ENCODE measurements at regions not wholly inside any gene's neighbourhood (a gene's known extent, or its start where the extent isn't known, plus 50 kb on each side); places are given as distances from the start of the nearest gene placed in this dataset.
A peak's percentile ranks its signal among the peaks of the same experiment; 100 is the strongest.

DNA sequence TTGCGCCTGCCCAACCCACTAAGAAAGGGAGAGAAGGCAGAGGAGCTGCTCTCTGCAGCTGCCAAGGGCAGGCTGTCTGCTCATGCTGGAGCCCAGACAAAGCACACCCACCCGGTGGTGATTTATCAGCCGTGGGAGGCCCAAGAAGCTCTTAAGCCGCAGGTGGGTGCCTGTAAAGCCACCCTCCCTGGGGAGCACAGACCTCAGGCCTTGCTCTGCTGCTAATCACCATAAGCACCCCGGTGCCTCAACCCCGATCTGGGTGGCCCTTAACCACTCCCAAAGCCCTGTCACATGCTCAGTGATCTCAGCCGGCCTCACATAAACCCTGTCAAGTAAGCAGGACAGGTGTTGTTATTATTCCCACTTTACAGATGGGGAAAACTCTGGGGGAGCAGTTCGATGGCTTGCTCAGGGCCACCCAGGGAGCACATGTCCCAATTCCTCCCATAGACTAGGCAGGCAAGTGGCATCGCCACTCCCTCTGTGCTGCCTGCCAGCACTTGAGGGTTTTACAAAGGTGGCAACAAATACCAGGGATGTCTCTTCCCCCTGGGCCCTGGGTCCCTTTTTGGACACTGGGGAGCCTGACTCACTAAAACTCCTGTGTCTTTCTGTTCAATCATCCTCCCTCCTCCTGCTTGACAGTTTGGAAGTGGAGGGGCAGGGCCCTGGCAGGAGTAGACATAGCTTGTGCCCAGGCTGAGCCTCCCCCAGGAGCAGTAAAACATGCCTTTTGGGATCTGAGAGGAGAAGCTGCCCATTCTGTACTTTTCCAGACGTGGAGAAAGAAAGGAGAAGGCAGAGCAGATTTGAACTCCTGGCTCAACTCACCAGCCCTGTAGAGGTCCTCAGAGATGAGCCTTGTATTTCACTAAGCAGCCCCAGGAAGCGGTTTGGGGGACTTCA is 299.3 kb downstream of the SOX9 start:
- Histone ChIP-seq H3K27me3 (no peaks in the 10 kb centered on the region), H3K4me1 (peaks cover 0 to 34% (median 6%) of the 10 kb centered on the region in 4 donors), H3K27ac (peak overlapping the region in 2 of 4 donors; percentile 16 to 42), H3K36me3 (peaks cover 0 to 6% (median 0%) of the 10 kb centered on the region in 3 donors), H3K4me3 (no peak overlapping the region), H3K9me3 (peaks cover 0 to 17% (median 0%) of the 10 kb centered on the region in 4 donors)
- peak in 1 of 3 donors; percentile 66 for DNase-seq
- TF ChIP-seq, protein P1, sequence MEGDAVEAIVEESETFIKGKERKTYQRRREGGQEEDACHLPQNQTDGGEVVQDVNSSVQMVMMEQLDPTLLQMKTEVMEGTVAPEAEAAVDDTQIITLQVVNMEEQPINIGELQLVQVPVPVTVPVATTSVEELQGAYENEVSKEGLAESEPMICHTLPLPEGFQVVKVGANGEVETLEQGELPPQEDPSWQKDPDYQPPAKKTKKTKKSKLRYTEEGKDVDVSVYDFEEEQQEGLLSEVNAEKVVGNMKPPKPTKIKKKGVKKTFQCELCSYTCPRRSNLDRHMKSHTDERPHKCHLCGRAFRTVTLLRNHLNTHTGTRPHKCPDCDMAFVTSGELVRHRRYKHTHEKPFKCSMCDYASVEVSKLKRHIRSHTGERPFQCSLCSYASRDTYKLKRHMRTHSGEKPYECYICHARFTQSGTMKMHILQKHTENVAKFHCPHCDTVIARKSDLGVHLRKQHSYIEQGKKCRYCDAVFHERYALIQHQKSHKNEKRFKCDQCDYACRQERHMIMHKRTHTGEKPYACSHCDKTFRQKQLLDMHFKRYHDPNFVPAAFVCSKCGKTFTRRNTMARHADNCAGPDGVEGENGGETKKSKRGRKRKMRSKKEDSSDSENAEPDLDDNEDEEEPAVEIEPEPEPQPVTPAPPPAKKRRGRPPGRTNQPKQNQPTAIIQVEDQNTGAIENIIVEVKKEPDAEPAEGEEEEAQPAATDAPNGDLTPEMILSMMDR (IDR thresholded peaks at IDR 0.05), result no peak
- TF ChIP-seq POLR2A (IDR thresholded peaks at IDR 0.05), result no peak

DNA sequence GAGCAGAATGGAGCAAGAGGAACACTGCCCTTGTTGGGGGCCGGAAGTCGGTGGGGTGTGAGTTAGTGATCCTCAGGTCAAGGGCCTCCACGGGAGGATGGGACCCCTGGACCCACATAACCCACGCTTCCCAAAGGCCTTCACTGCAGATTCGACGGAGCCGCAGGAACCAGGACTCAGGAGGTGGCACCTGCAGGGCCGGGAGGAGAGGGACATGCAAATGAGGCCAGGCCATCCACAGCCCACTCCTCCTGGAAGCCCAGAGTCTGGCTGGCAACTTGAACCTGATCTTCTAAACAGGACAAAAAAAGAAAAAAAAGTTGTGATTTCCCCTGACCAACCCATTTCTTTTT is 299.9 kb downstream of the SOX9 start:
- DNase-seq, result no peak
- no peak overlapping the region for H3K4me3 ChIP-seq
- peaks cover 0 to 17% (median 0%) of the 10 kb centered on the region in 4 donors for H3K9me3 ChIP-seq
- H3K4me1 ChIP-seq, result peaks cover 0 to 35% (median 6%) of the 10 kb centered on the region in 4 donors
- peak overlapping the region in 2 of 4 donors; percentile 16 to 42 for H3K27ac ChIP-seq
- H3K27me3 ChIP-seq, result no peaks in the 10 kb centered on the region
- TF ChIP-seq, protein P1 (IDR thresholded peaks at IDR 0.05), result no peak
- no peak for TF ChIP-seq POLR2A (IDR thresholded peaks at IDR 0.05)
- peaks cover 0 to 6% (median 0%) of the 10 kb centered on the region in 3 donors for H3K36me3 ChIP-seq

DNA sequence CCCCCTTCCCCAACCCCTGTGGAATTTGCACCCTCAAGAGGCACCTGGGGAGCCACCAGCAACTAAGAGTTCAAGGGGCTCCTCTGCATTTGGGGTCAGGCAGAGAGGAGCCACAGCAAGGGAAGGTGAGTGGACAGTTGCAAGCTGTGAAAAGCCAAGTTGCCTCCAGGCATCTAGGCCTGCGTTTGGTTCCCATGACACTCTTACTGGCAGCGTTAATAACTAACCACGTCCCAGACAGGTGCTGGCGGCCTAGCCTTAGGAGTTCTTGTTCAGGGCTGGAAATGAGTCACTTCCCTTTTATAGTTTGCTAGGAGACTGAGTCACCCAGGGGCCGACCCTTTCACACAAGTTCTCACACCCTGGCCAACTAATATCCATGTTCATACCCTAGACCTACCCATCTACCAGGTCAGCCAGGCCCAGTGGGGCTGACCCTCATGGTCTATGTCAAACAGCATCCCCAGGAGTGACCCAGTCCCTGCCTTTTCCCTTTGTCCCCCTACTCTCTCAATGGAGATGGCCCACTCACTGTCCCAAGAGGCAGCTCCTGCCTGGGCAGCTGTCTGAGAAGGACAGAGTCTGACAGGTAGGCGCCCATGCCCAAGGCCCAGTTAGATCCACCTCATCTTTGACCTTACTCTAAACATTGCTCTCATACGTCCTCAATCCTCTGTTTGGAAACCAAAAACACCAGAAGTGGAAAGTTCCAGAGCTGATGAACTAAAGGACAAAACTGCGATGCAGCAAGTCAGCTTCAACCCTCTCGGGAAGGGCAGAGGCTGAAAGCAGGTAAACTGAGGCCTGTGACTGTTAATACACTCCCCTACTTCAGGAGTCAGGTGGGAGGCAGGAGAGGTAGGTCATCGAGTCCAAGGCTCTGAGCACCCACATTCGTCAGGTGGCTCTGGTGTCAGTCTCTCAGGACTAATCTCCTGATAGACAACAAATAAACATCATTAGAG is 300.6 kb downstream of the SOX9 start:
- no peak for TF ChIP-seq POLR2A (IDR thresholded peaks at IDR 0.05)
- TF ChIP-seq, protein P1 (IDR thresholded peaks at IDR 0.05), result no peak

DNA sequence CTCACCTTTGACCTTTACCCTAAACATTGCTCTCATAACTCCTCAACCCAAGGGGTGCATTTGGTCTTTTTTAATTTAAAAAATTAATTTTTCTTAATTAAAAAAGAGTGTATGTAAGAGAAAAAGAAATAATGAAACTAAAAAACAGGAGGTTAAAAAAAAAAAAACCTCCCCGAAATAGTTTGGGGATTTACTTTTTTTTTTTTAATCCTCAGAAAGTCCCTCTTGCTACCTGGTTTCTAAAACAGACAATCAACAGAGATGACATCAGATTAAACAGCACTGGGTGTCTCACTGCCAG is 301.3 kb downstream of the SOX9 start:
- TF ChIP-seq POLR2A (IDR thresholded peaks at IDR 0.05), result no peak
- TF ChIP-seq, protein P1 (IDR thresholded peaks at IDR 0.05), result no peak
- peaks cover 0 to 15% (median 0%) of the 10 kb centered on the region in 4 donors for H3K9me3 ChIP-seq
- H3K36me3 ChIP-seq, result peaks cover 0 to 6% (median 0%) of the 10 kb centered on the region in 3 donors
- peaks cover 0 to 49% (median 6%) of the 10 kb centered on the region in 4 donors for H3K4me1 ChIP-seq
- H3K27ac ChIP-seq, result peak overlapping the region in 2 of 4 donors; percentile 36 to 85
- DNase-seq, result no peak
- no peaks in the 10 kb centered on the region for H3K27me3 ChIP-seq
- H3K4me3 ChIP-seq, result no peak overlapping the region

More for the DNA sequence above, 300.6 kb downstream of the SOX9 start:
- Histone ChIP-seq H3K9me3 (peaks cover 0 to 17% (median 0%) of the 10 kb centered on the region in 4 donors), H3K27ac (peak overlapping the region in 3 of 4 donors; percentile 54 to 85 (median 54)), H3K4me3 (no peak overlapping the region), H3K4me1 (peaks cover 0 to 42% (median 6%) of the 10 kb centered on the region in 4 donors), H3K36me3 (peaks cover 0 to 6% (median 0%) of the 10 kb centered on the region in 3 donors), H3K27me3 (no peaks in the 10 kb centered on the region)
- DNase-seq, result peak in 2 of 3 donors; percentile 81 to 89

Measured in Peyer's patch (tissue), 4 donors.